Activated T-helper 9 cell treated with anti-CD3 and anti-CD28 coated beads, Interleukin-2, amount 50 U/mL, for 16 hours (primary cell): ENCODE measurements at regions not wholly inside any gene's neighbourhood (a gene's known extent, or its start where the extent isn't known, plus 50 kb on each side); places are given as distances from the start of the nearest gene placed in this dataset.
A peak's percentile ranks its signal among the peaks of the same experiment; 100 is the strongest.
"Not testable (repeated sequence)": the region's sequence is repeated elsewhere in the genome, so short reads cannot be mapped to it uniquely, and the experiment has no call there.

Experiments
- DNase-seq: peaks from one replicate; pipeline ENCODE4 v3.0.0-alpha.2; 2020; ENCODE audit warnings: low read depth

DNA sequence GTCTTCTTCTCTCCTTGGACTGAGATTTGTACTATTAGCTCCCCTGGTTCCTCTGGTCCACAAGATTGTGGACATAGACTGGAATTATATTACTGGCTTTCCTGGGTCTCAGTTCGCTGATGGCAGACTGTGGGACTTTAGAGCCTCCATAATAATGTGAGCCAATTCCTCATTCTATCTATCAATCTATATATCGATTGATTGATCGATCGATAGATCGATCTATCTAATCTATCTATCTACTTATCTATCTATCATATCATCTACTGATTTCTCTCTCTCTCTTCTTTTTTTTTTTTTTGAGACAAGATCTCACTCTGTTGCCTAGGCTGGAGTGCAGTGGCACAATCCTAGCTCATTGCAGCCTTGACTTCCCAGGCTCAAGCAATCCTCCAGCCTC is 51.5 kb upstream of the DDR1 start:
- DNase-seq: no peak

GRCh38 chr6:30830438-30830837 is 53.9 kb upstream of the DDR1 start:
- no peak for DNase-seq

DNA sequence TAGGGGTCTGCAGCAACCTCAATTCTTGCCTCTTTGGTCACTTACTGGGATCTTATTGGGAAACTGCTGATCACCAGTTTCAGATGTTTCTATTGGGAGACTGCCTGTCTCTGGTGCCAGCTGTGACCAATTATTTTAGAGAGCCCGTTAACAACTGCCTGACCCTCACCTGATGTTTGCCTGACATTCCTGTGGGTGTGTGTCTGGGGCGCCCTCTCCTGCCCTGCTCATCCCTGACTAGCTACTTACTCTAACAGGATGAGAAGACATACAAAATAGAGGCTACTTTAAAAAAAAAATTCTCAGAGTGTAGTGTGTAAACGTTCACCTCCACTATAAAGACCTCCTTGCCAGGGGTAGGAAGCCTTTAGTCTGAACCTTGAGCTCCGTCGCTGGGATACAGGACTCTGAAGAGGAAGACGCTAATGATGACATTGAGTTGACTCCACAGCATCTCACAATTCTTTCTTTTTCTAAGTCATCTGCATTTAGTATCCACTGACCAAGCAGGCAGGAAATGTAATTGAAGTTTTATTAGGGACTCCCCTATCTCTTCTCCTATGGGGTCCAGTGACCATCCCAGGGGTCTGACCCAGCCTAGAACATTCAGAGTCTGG is 54.6 kb upstream of the DDR1 start:
- no peak for DNase-seq

GRCh38 chr6:30829033-30829432 is 55.3 kb upstream of the DDR1 start:
- DNase-seq: no peak

GRCh38 chr6:30828027-30828962 is 56.0 kb upstream of the DDR1 start:
- peak; percentile 70 for DNase-seq

DNA sequence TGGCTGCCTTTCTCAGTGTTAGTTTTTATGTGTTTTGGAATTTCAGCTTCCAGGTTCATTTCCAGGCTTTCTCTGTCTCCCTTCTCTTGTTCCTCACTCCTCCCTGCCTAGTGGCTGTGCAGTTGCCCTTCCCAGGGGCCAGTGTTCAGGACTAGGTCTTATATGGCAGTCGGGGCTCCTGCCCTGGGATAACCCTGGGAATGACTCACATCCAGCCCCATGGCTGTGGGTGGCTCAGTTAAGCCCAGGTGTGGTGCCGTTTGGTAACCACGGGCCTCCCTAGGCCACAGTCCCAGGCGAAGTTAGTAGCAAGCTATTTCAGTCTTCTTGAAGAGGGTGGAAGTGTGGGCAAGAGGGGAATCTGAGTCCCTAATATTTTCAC is 57.4 kb upstream of the DDR1 start:
- no peak for DNase-seq

- no peak for DNase-seq
Measured at GRCh38 chr6:30824698-30825097, 59.6 kb upstream of the DDR1 start.

- no peak for DNase-seq
Measured at GRCh38 chr6:30823534-30823865, 60.8 kb upstream of the DDR1 start.

DNA sequence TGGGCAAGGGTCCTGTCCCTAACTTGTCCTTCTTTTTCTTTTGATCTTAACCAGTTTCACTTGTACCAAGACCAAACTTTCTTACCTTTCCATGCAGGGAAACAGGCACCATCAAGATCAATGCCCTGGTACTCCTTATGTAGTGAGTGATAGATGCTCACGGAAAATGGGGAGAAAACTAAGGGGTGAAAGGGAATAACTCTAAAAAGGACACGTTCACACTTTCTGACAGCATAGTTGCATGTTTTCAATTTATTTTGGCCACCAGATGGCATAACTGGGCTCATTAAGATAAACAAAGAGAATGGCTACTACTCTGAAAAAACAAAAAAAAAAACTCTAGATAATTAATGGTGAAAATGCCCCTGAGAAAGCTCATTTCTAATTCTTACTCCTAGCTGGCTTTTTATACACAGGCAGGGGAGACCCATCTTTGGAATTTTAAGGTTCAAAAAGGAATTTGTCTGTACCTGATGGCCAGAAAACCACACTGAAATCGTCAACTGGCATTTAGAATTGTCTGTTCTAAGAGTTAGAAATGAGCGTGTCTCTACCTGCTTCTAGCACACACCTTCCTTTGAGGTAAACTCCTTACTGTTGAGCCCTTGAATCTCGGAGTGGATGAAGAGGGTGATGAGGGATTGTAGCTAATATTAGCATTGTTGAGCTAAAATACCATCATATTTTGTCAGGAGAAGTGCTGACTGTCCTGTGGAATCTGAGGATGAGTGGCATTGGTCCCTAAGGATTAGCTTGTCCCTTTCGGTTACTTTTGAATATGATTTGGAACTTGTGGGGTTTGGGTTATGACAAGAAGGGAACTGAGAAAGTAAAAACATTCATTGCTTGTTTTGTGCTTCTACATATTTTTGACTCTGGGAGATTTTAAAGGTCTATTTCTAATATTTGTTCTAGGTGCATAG is 62.2 kb upstream of the DDR1 start:
- DNase-seq: no peak

DNA sequence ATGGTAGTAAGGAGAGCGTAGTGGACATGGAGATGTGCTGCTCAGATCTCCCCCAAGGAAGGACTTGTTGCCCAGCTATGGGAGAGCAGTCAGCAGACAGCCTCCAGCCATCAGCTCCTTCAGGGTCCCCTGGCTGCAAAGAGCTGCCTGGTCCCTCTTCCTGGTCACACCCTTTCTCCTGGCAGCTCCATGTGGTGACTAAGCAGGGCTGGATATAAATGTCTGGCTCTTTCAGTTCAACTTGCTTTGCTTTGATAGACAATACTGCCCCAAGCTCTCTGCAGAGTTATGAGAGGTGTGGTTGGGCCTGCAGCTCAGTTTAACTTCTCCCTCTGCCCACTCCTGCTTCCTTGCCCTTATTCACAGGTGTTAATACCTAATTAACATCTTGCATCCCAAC is 64.1 kb upstream of the DDR1 start:
- no peak for DNase-seq

DNA sequence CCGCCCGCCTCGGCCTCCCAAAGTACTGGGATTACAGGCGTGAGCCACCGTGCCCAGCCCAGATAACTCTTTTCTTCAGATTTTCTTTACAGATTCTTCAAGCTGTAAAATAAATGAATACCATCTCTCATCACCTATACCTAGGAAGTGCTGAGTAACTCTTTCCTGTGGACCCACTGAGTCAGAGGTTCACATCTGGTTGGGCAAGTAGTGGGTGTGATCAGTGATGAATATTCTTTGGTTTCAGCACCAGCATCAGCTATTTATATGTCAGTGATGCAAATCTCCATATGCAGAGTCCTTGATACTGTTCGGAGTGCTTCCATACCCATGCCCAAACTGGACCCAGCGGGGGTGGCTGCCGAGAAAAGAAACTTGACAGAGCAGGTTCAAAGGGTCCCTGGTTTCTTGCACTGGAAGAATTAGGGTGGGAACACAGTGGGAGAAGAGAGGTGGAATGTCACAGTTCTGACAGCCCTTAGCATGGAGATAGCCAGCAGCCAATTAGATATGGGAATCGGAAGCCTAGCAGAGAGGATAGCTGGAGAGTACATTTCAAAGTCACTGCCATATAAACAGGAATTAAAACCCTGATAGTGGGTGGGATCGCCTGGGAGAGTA is 64.9 kb upstream of the DDR1 start:
- DNase-seq: peak; percentile 45

DNA sequence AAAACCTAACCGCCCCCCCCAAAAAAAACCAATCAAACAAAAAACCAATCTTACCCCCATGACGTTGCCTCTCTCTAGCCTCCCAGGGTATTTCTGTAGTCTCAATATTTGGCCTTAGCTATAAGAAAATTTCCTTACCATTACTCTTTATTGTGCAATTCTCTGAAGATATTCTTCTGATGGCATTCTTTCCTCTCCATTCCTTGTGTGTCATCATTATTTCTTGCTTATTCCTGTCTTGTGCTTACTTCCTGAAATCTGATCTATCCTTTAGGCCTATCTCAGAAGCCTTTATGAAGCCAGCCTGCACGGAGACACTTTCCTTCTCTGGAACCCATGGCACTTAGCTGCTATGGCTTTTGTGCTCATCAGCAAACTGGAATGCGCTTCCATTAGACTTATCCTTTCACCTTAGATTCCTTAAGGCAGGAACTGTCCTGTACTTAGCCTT is 65.9 kb upstream of the DDR1 start:
- DNase-seq: no peak

- DNase-seq: no peak
Measured at GRCh38 chr6:30816791-30817739, 67.3 kb upstream of the DDR1 start.

- DNase-seq: not testable (repeated sequence)
Measured at GRCh38 chr6:30816296-30816695, 68.0 kb upstream of the DDR1 start.

GRCh38 chr6:30815041-30815742 is 69.1 kb upstream of the DDR1 start:
- DNase-seq: not testable (repeated sequence)

- DNase-seq: peak; percentile 36
Measured at GRCh38 chr6:30814146-30815040, 69.9 kb upstream of the DDR1 start.

GRCh38 chr6:30813631-30814145 is 69.3 kb upstream of the IER3 start:
- no peak for DNase-seq

DNA sequence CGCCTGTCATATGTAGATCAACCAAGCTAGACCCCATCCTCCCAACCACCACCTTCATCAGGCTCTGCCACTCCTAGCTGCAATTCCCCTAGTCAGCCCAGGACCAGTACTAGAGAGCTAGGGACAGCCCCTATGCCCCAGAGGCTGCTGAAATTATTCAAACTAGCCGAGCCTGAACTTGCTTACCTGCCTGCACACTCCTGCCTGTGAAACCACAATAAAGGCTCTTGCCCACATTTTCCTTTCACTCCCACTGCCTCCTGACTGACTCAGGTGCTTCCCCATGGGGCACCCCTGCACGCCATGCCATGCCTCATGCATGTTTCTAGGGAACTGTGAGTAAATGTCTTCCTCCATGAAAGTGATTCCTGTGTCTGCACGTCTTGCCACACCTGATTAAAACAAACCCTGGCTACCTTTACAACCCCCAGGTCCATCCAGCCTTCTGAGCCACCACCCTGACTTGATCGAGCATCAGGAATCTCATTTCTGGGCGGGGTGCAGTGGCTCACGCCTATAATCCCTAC is 66.5 kb upstream of the IER3 start:
- DNase-seq: peak; percentile 72

GRCh38 chr6:30807566-30807965 is 63.2 kb upstream of the IER3 start:
- not testable (repeated sequence) for DNase-seq
